ENCODE measurements at regions not wholly inside any gene's neighbourhood (a gene's known extent, or its start where the extent isn't known, plus 50 kb on each side); places are given as distances from the start of the nearest gene placed in this dataset.
A peak's percentile ranks its signal among the peaks of the same experiment; 100 is the strongest.

DNA sequence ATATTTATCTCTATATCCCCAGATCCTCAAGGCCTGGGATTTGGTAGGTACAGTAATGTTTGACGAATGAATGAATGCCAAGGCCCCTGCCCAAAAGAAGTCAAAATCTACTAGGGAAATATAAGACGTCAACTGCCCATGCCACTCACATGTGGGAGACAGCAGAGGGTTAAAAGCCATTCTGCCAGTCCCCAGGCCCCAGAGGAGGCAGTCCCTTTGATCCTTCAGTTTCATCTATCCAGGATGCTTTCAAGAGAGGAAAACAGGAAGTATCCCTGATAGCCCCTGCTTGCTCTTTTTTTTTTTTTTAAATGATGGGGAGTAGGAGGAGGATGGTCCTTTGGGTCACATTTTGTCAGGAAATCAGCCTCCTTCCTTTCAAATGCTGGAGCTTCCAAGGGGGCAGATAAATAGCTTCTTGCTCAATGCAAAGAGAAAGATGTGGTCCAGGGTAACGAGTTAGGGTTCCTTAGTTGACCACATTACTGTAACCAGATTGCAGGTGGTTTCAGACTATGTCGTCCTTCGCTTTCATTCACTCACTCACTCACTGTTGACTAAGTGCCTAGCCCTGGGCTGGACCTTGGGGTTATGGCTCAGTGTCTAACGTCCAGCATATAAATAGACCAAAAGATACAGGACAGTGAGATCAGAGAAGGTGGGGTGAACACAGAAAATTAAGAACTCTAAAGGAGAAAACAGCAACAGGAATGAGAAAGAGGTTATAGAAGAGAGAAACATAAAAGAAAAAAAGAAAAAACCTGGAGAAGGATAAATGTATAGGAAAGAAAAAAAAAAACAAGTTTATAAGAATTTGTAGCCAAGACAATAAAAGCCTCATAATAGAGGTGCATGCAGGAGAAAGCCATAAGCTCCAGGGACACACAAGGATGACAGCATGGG is 64.6 kb upstream of the PIM1 start:
- peak in 2 of 3 experiments; percentile 48 to 63 for DNase-seq

GRCh38 chr6:37106051-37106363 is 63.9 kb upstream of the PIM1 start:
- DNase-seq, result no peak

GRCh38 chr6:37106554-37106953 is 63.4 kb upstream of the PIM1 start:
- DNase-seq, result no peak

DNA sequence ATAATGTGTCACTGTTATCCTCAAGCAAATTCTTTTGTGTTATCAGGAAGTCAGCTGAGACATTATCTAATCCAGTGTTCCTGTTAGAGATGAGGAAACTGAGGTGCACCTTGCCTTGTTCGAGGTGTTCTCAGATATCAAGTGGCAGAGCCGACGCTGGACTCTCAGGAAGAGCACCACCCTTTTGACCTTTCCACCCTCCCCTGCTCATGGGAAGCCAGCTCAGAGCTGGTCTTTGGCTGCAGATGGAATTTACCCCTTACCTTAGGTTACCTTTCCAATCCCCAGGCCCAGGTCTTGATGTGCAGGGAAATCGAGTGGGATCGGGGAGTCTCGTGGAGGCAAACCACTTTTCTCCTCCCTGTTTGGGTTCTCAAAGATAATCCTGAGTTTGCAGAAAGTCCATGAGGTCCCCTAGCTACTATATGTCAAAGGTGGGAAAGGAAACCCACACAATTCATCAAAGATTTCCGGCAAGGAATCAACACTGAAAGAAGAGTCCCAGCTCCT is 62.9 kb upstream of the PIM1 start:
- DNase-seq, result no peak

DNA sequence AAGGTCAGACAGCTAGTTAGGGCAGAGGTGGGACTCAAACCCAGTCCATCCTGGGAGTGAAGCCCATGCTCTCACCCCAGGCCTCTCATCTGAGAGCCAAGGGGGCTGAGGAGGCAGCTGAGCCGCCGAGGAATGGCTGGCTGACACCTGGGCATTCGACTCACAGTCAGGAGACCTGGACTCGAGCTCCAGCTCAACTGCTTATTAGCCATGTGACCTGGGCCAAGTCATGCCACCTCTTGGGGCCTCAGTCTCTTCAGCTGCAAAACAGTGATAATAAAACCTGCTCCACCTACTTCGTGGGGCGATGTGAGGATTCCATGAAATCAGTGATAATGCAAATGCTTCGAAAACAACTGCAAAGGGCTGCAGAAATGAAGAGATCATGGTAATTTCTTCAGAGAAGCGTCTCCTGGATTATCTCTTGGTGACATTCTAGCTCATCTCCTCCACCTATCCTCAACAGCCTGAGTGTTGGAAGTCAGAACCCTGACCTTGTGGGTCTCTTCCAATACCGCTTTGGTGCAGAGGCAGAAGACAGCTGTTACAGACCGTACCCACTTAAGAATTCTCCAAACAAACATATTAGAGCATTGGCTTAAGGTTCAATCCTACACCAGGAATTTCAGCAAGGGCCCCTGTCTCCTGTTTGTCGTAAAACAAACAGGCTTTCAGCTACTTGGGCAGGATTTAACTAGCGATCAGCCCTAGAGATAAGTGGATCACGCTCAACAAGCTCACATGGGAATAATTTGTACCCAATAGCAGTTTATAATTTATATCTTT is 60.0 kb upstream of the PIM1 start:
- peak; percentile 4 to 42 (median 37) for DNase-seq

- DNase-seq, result no peak
Measured at GRCh38 chr6:37110500-37111461, 59.2 kb upstream of the PIM1 start.

- DNase-seq, result no peak
Measured at GRCh38 chr6:37113976-37114375, 56.0 kb upstream of the PIM1 start.

GRCh38 chr6:37114612-37115011 is 55.3 kb upstream of the PIM1 start:
- DNase-seq, result no peak

GRCh38 chr6:37115236-37115895 is 54.6 kb upstream of the PIM1 start:
- DNase-seq, result no peak

DNA sequence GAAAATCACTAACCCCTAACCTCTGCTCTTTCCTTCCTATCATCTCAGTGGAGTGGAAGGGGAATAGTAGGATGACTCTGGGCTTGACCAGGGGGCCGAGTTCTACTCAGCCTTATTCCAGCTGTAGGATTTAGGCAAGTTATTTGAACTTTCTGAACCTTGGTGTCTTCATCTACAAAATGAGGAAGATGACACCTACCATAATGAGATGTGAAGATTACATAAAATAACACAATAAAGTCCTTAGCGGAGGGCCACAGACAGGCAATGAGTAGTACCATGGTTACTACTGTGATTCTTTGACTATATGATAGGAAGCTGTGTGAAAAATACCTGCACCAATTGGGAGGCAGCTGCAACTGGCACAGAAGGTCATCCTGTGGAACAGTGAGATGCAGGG is 53.6 kb upstream of the PIM1 start:
- DNase-seq, result no peak

GRCh38 chr6:37119387-37119886 is 50.5 kb upstream of the PIM1 start:
- DNase-seq, result no peak
